Suprapubic skin (tissue), 3 donors: ENCODE measurements at regions not wholly inside any gene's neighbourhood (a gene's known extent, or its start where the extent isn't known, plus 50 kb on each side); places are given as distances from the start of the nearest gene placed in this dataset.

Source experiments
- POLR2A ChIP-seq, 2 donors: fragments of 450-650 bp; IDR thresholded peaks; one replicate each; pipeline ENCODE4 v1.6.1; 2017; ENCODE audit warnings: antibody characterized with exemption in 2 of 2, mild to moderate bottlenecking in 2 of 2, moderate library complexity in 2 of 2
- TF ChIP-seq, protein P1 (sequence below), 2 donors: fragments of 200-600 bp in 1 of 2; fragments of 450-650 bp in 1 of 2; sonication (generic) in 1 of 2; IDR thresholded peaks; one replicate each; pipeline ENCODE4 v1.5.1; 2016 to 2019; ENCODE audit warnings: antibody characterized with exemption in 2 of 2, mild to moderate bottlenecking in 1 of 2, moderate library complexity in 1 of 2

DNA sequence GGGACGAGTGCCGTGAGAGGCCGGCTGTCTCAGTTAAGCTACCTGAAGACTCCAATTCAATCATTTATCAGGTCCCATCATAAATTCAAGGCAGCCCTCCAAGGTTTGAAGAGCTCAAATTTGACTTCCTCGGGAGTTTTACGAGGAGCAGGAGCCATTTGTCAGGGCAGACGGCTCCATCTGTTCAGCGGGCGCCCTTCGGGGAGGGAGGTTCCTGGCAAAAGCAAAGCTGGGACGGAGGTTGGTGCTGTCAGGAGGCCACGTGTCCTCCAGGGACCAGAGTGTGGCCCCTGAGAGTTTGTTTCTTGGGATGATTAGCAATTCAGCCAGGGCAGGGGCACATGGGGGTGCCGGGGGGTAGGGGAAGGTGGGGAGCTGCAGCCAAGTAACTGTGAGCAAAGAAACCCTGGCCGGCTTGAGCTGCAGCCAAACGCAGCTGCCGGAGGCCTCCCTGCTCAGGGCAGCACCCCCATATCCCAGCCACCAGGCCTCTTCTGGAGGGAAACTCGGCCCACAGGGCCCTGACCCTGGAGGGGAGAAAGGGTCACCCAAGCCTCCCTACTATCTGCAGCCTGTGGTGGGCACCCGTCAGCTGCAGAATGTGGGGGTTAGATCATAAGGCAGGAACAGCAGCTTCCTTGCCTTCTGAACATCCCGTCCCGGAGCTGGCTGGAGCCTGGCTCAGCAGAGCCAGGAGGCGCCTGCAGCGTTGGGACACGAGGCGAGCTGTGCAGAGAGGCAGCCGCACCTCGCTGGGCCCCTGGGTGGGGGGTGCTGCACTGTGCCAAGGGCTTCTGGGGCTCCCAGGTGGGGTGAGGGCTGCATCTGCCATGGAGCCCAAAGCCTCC lies 63.6 kb upstream of the GATA5 start:
- no peak for TF ChIP-seq POLR2A (IDR thresholded peaks at IDR 0.05)
- TF ChIP-seq, protein P1, sequence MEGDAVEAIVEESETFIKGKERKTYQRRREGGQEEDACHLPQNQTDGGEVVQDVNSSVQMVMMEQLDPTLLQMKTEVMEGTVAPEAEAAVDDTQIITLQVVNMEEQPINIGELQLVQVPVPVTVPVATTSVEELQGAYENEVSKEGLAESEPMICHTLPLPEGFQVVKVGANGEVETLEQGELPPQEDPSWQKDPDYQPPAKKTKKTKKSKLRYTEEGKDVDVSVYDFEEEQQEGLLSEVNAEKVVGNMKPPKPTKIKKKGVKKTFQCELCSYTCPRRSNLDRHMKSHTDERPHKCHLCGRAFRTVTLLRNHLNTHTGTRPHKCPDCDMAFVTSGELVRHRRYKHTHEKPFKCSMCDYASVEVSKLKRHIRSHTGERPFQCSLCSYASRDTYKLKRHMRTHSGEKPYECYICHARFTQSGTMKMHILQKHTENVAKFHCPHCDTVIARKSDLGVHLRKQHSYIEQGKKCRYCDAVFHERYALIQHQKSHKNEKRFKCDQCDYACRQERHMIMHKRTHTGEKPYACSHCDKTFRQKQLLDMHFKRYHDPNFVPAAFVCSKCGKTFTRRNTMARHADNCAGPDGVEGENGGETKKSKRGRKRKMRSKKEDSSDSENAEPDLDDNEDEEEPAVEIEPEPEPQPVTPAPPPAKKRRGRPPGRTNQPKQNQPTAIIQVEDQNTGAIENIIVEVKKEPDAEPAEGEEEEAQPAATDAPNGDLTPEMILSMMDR (IDR thresholded peaks at IDR 0.05) = no peak
